ENCODE measurements at regions not wholly inside any gene's neighbourhood (a gene's known extent, or its start where the extent isn't known, plus 50 kb on each side); places are given as distances from the start of the nearest gene placed in this dataset.

DNA sequence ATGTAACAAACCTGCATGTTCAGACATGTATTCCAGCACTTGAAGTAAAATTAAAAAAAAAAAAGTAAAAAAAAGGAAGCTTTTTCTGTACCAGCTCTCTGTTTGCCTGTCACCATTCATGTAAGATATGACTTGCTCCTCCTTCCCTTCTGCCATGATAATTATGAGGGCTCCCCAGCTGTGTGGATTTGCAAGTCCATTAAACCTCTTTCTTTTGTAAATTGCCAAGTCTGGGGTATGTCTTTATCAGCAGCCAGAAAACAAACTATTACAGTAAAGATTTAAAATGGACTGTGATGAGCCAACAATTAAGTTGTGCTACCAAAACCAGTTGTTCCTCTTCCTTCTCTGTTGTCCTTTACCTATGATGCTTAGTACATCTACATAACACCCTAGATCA, 619.6 kb downstream of the ARL4A start:
- DNase-seq (ENCODE audit: low read depth, low spot score) (no peak), ATAC-seq (no peak)
- Histone ChIP-seq H3K79me2 (ENCODE audit: insufficient read depth, low read length) (no peaks in the 10 kb centered on the region), H3K9me2 (ENCODE audit: insufficient read depth) (no peaks in the 10 kb centered on the region), H3K27me3 (ENCODE audit: insufficient read depth, low read length) (no peaks in the 10 kb centered on the region), H3K9ac (ENCODE audit: low read length) (no peak overlapping the region), H3K4me3 (replicated peaks in 1 of 2; ENCODE audit: low read depth in 1 of 2, low read length in 2 of 2) (no peak overlapping the region), H4K20me1 (ENCODE audit: insufficient read depth) (no peaks in the 10 kb centered on the region), H3K4me1 (ENCODE audit: control insufficient read depth in 1 of 2, insufficient read depth in 2 of 2, low read length in 2 of 2) (no peaks in the 10 kb centered on the region), H3K27ac (ENCODE audit: low read depth, low read length) (no peak overlapping the region), H3K4me2 (ENCODE audit: low read length) (no peak overlapping the region), H3K9me3 (ENCODE audit: control insufficient read depth in 1 of 2, insufficient read depth in 1 of 2, low read depth in 1 of 2, low read length in 2 of 2) (peaks cover 6 to 11% of the 10 kb centered on the region in 2 experiments; a peak in 1 of 4 replicates), H2AFZ (ENCODE audit: low read depth, low read length, poor library complexity, severe bottlenecking) (no peak overlapping the region), H3K36me3 (ENCODE audit: control insufficient read depth in 1 of 2, insufficient read depth in 2 of 2, low read length in 2 of 2) (no peaks in the 10 kb centered on the region)
- no TSS peak for BruUV-seq (replicated peaks)
- ChIA-PET CTCF (no interaction called here), POLR2A (no interaction called here), RAD21 (ENCODE audit: low non-redundant PET in 1 of 2, low total read pairs in 2 of 2, uncharacterized antibody in 2 of 2, unreplicated experiment in 2 of 2) (no interaction called here)
- TF ChIP-seq RAD21 (IDR thresholded peaks at IDR 0.05; ENCODE audit: low read depth) = no peak
- no peak for TF ChIP-seq YY1 (IDR thresholded peaks at IDR 0.05; ENCODE audit: extremely low read depth, insufficient replicate concordance, low read depth, low read length)
- TF ChIP-seq EZH2phosphoT487 (IDR thresholded peaks at IDR 0.05; ENCODE audit: borderline replicate concordance) = no peak
- TF ChIP-seq, protein P1, sequence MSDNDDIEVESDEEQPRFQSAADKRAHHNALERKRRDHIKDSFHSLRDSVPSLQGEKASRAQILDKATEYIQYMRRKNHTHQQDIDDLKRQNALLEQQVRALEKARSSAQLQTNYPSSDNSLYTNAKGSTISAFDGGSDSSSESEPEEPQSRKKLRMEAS (IDR thresholded peaks at IDR 0.05) = no peak
- TF ChIP-seq SP1 (IDR thresholded peaks at IDR 0.05; ENCODE audit: low read depth) = no peak
- TF ChIP-seq REST (IDR thresholded peaks at IDR 0.05; ENCODE audit: low read depth) = no peak
- intact Hi-C loops (cut with micrococcal nuclease) = no loop called here

DNA sequence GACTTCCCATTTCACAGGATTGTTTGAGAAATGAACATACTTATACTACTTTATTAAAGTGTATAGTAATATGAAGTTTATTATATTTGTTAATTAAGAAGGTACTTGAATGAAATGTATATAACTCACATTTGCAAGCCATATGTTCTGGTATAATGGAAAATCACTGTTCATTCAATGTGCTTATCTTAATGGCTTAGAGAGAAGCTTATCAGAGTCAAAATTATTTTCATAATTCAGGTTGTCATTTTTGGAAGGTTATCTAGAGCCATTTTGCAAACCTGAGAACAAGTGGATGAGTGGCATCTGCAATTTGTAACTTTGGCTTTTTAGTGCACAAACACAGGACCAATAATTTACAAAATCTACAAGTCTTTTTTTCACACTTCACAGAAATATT, 621.0 kb downstream of the ARL4A start:
- TF ChIP-seq SP1 (IDR thresholded peaks at IDR 0.05; ENCODE audit: low read depth) = no peak
- no peak for TF ChIP-seq YY1 (IDR thresholded peaks at IDR 0.05; ENCODE audit: extremely low read depth, insufficient replicate concordance, low read depth, low read length)
- TF ChIP-seq JUND (IDR thresholded peaks at IDR 0.05) = no peak
- no peak for TF ChIP-seq RAD21 (IDR thresholded peaks at IDR 0.05; ENCODE audit: low read depth)
- TF ChIP-seq EGR1 (IDR thresholded peaks at IDR 0.05; ENCODE audit: low read depth) = no peak
- TF ChIP-seq CTCF (IDR thresholded peaks at IDR 0.05 in 2 of 3, conservative IDR thresholded peaks at IDR 0.05 in 1 of 3; ENCODE audit: borderline replicate concordance in 1 of 3, insufficient read depth in 1 of 3, low read depth in 2 of 3, low read length in 2 of 3) = no peak
- TF ChIP-seq ELF1 (IDR thresholded peaks at IDR 0.05; ENCODE audit: borderline replicate concordance, low read depth) = no peak

More for the DNA sequence above, 621.0 kb downstream of the ARL4A start:
- H3K4me2 ChIP-seq (ENCODE audit: low read length) = no peak overlapping the region
- no peaks in the 10 kb centered on the region for H3K79me2 ChIP-seq (ENCODE audit: insufficient read depth, low read length)
- ATAC-seq (no peak), DNase-seq (ENCODE audit: low read depth, low spot score) (no peak)
- H3K27me3 ChIP-seq (ENCODE audit: insufficient read depth, low read length) = no peaks in the 10 kb centered on the region
- ChIA-PET CTCF (no interaction called here), POLR2A (no interaction called here), RAD21 (ENCODE audit: low non-redundant PET in 1 of 2, low total read pairs in 2 of 2, uncharacterized antibody in 2 of 2, unreplicated experiment in 2 of 2) (no interaction called here)
- no peaks in the 10 kb centered on the region for H4K20me1 ChIP-seq (ENCODE audit: insufficient read depth)
- no peak overlapping the region for H3K4me3 ChIP-seq (replicated peaks in 1 of 2; ENCODE audit: low read depth in 1 of 2, low read length in 2 of 2)
- H3K27ac ChIP-seq (ENCODE audit: low read depth, low read length) = no peak overlapping the region
- H3K9me3 ChIP-seq (ENCODE audit: control insufficient read depth in 1 of 2, insufficient read depth in 1 of 2, low read depth in 1 of 2, low read length in 2 of 2) = peaks cover 11 to 15% of the 10 kb centered on the region in 2 experiments; a peak in 2 of 4 replicates
- no peaks in the 10 kb centered on the region for H3K4me1 ChIP-seq (ENCODE audit: control insufficient read depth in 1 of 2, insufficient read depth in 2 of 2, low read length in 2 of 2)
- H3K9ac ChIP-seq (ENCODE audit: low read length) = no peak overlapping the region
- H3K9me2 ChIP-seq (ENCODE audit: insufficient read depth) = no peaks in the 10 kb centered on the region
- BruUV-seq (replicated peaks) = no TSS peak
- no peak overlapping the region for H2AFZ ChIP-seq (ENCODE audit: low read depth, low read length, poor library complexity, severe bottlenecking)
- intact Hi-C loops (cut with micrococcal nuclease) = no loop called here
- H3K36me3 ChIP-seq (ENCODE audit: control insufficient read depth in 1 of 2, insufficient read depth in 2 of 2, low read length in 2 of 2) = no peaks in the 10 kb centered on the region

Data from HCT116 (cell line).